H9 (cell line): ENCODE measurements at regions not wholly inside any gene's neighbourhood (a gene's known extent, or its start where the extent isn't known, plus 50 kb on each side); places are given as distances from the start of the nearest gene placed in this dataset.

Experiments
- DNase-seq: peaks from one replicate; pipeline ENCODE4 v3.0.0-alpha.2; 2017
- H2AFZ ChIP-seq: one replicate; pipeline ENCODE4 v1.6.1; 2013; ENCODE audit warnings: mild to moderate bottlenecking, low read length, control low read depth, moderate library complexity
- H2AK5ac ChIP-seq: 2 replicates; pipeline ENCODE4 v1.6.1; 2013; ENCODE audit warnings: low read length, control low read depth, mixed read lengths; ENCODE audit not compliant: insufficient read length
- H2BK120ac ChIP-seq: one replicate; pipeline ENCODE4 v1.6.1; 2013; ENCODE audit warnings: low read depth, mild to moderate bottlenecking, low read length, control low read depth, inconsistent platforms; ENCODE audit not compliant: poor library complexity, severe bottlenecking
- H2BK12ac ChIP-seq: 2 replicates; pipeline ENCODE4 v1.6.1; 2013; ENCODE audit warnings: low read length, control low read depth, mixed read lengths, low read depth; ENCODE audit not compliant: insufficient read length
- H2BK15ac ChIP-seq: 2 replicates; pipeline ENCODE4 v1.6.1; 2013; ENCODE audit warnings: low read depth, low read length, control low read depth
- H2BK20ac ChIP-seq: one replicate; pipeline ENCODE4 v1.6.1; 2013; ENCODE audit warnings: low read depth, mild to moderate bottlenecking, low read length, control low read depth, inconsistent platforms; ENCODE audit not compliant: poor library complexity, severe bottlenecking
- H2BK5ac ChIP-seq: 2 replicates; pipeline ENCODE4 v1.6.1; 2013; ENCODE audit warnings: low read length, control low read depth, mixed read lengths; ENCODE audit not compliant: insufficient read length
- H3K14ac ChIP-seq: 2 replicates; pipeline ENCODE4 v1.6.1; 2013; ENCODE audit warnings: low read length, control low read depth; ENCODE audit not compliant: insufficient read depth
- H3K18ac ChIP-seq: 2 replicates; pipeline ENCODE4 v1.6.1; 2013; ENCODE audit warnings: low read depth, mild to moderate bottlenecking, mixed read lengths, low read length, control low read depth; ENCODE audit not compliant: insufficient read length
- H3K23ac ChIP-seq: 2 replicates; pipeline ENCODE4 v1.6.1; 2013; ENCODE audit warnings: low read length, control low read depth, mixed read lengths, low read depth; ENCODE audit not compliant: insufficient read length
- H3K23me2 ChIP-seq: 2 replicates; pipeline ENCODE4 v1.6.1; 2013; ENCODE audit warnings: low read depth, mild to moderate bottlenecking, mixed read lengths, low read length, control low read depth; ENCODE audit not compliant: insufficient read length, poor library complexity, severe bottlenecking
- H3K27ac ChIP-seq: 2 replicates; pipeline ENCODE4 v1.5.1; 2013; ENCODE audit warnings: low read length, control low read depth, mixed read lengths, low read depth; ENCODE audit not compliant: insufficient read length
- H3K27me3 ChIP-seq: 2 replicates; pipeline ENCODE4 v1.6.1; 2013; ENCODE audit warnings: low read length, control low read depth, inconsistent platforms; ENCODE audit not compliant: insufficient read depth
- H3K4ac ChIP-seq: 2 replicates; pipeline ENCODE4 v1.6.1; 2013; ENCODE audit warnings: low read depth, mild to moderate bottlenecking, control low read depth, inconsistent platforms, low read length, moderate library complexity
- H3K4me1 ChIP-seq: 2 replicates; pipeline ENCODE4 v1.6.1; 2013; ENCODE audit warnings: low read length, control low read depth, inconsistent platforms; ENCODE audit not compliant: insufficient read depth
- H3K4me2 ChIP-seq: 2 replicates; pipeline ENCODE4 v1.6.1; 2013; ENCODE audit warnings: low read length, control low read depth, mixed read lengths; ENCODE audit not compliant: insufficient read length, insufficient read depth
- H3K56ac ChIP-seq: 2 replicates; pipeline ENCODE4 v1.6.1; 2013; ENCODE audit warnings: low read depth, mild to moderate bottlenecking, mixed read lengths, low read length, control low read depth; ENCODE audit not compliant: insufficient read length
- H3K79me1 ChIP-seq: 2 replicates; pipeline ENCODE4 v1.6.1; 2013; ENCODE audit warnings: low read depth, mild to moderate bottlenecking, moderate library complexity, low read length, control low read depth, inconsistent platforms; ENCODE audit not compliant: insufficient read depth, poor library complexity, severe bottlenecking
- H3K79me2 ChIP-seq: 2 replicates; pipeline ENCODE4 v1.6.1; 2013; ENCODE audit warnings: low read length, control low read depth, inconsistent platforms; ENCODE audit not compliant: insufficient read depth
- H3K9ac ChIP-seq: 2 replicates; pipeline ENCODE4 v1.6.1; 2013; ENCODE audit warnings: low read length, control low read depth, mixed read lengths; ENCODE audit not compliant: insufficient read length; ENCODE audit errors: extremely low read depth
- H3K9me3 ChIP-seq: one replicate; pipeline ENCODE4 v1.6.1; 2013; ENCODE audit warnings: low read depth, low read length, inconsistent platforms; ENCODE audit not compliant: control insufficient read depth
- H3T11ph ChIP-seq: one replicate; pipeline ENCODE4 v1.6.1; 2013; ENCODE audit warnings: mild to moderate bottlenecking, low read length, control low read depth, inconsistent platforms
- H4K20me1 ChIP-seq: one replicate; pipeline ENCODE4 v1.6.1; 2013; ENCODE audit not compliant: control insufficient read depth, insufficient read length, insufficient read depth
- H4K5ac ChIP-seq: 2 replicates; pipeline ENCODE4 v1.6.1; 2013; ENCODE audit warnings: low read depth, mild to moderate bottlenecking, mixed read lengths, low read length, control low read depth; ENCODE audit not compliant: insufficient read length
- H4K8ac ChIP-seq: replicated peaks from 2 replicates; pipeline ENCODE4 v1.6.1; 2013; ENCODE audit warnings: low read length, control low read depth, mixed read lengths, low read depth; ENCODE audit not compliant: insufficient read length
- H4K91ac ChIP-seq: 2 replicates; pipeline ENCODE4 v1.6.1; 2013; ENCODE audit warnings: low read depth, mild to moderate bottlenecking, moderate library complexity, mixed read lengths, low read length, control low read depth; ENCODE audit not compliant: insufficient read length
- H3K27ac Mint-ChIP-seq, 3 experiments: 2 replicates in 2 of 3; 3 replicates in 1 of 3; pipeline ENCODE4 v1.8.0; 2020 to 2021; ENCODE audit warnings: mixed read lengths in 3 of 3, mild to moderate bottlenecking in 1 of 3, moderate library complexity in 1 of 3
- H3K27me3 Mint-ChIP-seq: 2 replicates; pipeline ENCODE4 v1.8.0; 2021; ENCODE audit warnings: low read depth, mild to moderate bottlenecking, moderate library complexity, mixed read lengths
- H3K36me3 Mint-ChIP-seq, 3 experiments: 2 replicates in 2 of 3; 3 replicates in 1 of 3; pipeline ENCODE4 v1.8.0; 2020 to 2021; ENCODE audit warnings: low read depth in 3 of 3, mixed read lengths in 3 of 3; ENCODE audit not compliant: insufficient read depth in 1 of 3
- H3K4me1 Mint-ChIP-seq, 2 experiments: 2 replicates each; pipeline ENCODE4 v1.8.0; 2020; ENCODE audit warnings: mixed read lengths in 2 of 2
- H3K4me3 Mint-ChIP-seq, 2 experiments: 2 replicates in 1 of 2; 3 replicates in 1 of 2; pipeline ENCODE4 v1.8.0; 2020 to 2021; ENCODE audit warnings: mild to moderate bottlenecking in 2 of 2, mixed read lengths in 2 of 2, moderate library complexity in 1 of 2
- H3K9me3 Mint-ChIP-seq, 2 experiments: 2 replicates in 1 of 2; 3 replicates in 1 of 2; pipeline ENCODE4 v1.8.0; 2020; ENCODE audit warnings: mild to moderate bottlenecking in 2 of 2, mixed read lengths in 2 of 2, moderate library complexity in 1 of 2
- CTCF ChIP-seq: fragments of 200-600 bp; sonication (generic); conservative IDR thresholded peaks from 3 replicates; pipeline ENCODE4 v1.8.0; 2021; ENCODE audit warnings: antibody characterized with exemption, mild to moderate bottlenecking
- WGBS: extraction: QIAGEN DNeasy Blood & Tissue Kit; methylation state at CpG from one replicate; pipeline ENCODE4 v1.1.7; 2013; ENCODE audit warnings: missing lambda C conversion rate, low lambda C conversion rate, mixed read lengths; ENCODE audit not compliant: insufficient read length; ENCODE audit errors: extremely low coverage; 5-methylcytosine and 5-hydroxymethylcytosine counted together

GRCh38 chr5:3019045-3019444 is 267.6 kb upstream of the IRX2 start:
- Histone ChIP-seq H3K27me3 (no peaks in the 10 kb centered on the region), H3K79me2 (no peaks in the 10 kb centered on the region), H3K79me1 (no peaks in the 10 kb centered on the region), H3K4ac (no peak overlapping the region), H4K8ac (no peak overlapping the region), H2AK5ac (no peak overlapping the region), H3K27ac (no peak overlapping the region), H4K20me1 (no peaks in the 10 kb centered on the region), H2BK12ac (no peak overlapping the region), H2BK20ac (no peak overlapping the region), H2AFZ (no peak overlapping the region), H2BK5ac (no peak overlapping the region), H2BK120ac (no peak overlapping the region), H3K4me1 (no peaks in the 10 kb centered on the region), H3T11ph (no peak overlapping the region), H3K9me3 (no peaks in the 10 kb centered on the region), H2BK15ac (no peak overlapping the region), H3K56ac (no peak overlapping the region), H3K14ac (no peak overlapping the region), H3K18ac (no peak overlapping the region), H4K5ac (no peak overlapping the region), H3K4me2 (no peak overlapping the region), H4K91ac (no peak overlapping the region), H3K23me2 (no peaks in the 10 kb centered on the region), H3K23ac (no peak overlapping the region), H3K9ac (no peak overlapping the region)
- Mint-ChIP-seq H3K27ac (no peak overlapping the region), H3K4me1 (peaks cover 8 to 10% of the 10 kb centered on the region in 2 experiments), H3K36me3 (no peaks in the 10 kb centered on the region), H3K27me3 (no peaks in the 10 kb centered on the region; the same call in 1 of the 2 replicates), H3K9me3 (no peaks in the 10 kb centered on the region), H3K4me3 (no peak overlapping the region)
- WGBS, result no CpG with 5 or more reads among the region's 3 CpGs
- no peak for DNase-seq
- no peak for TF ChIP-seq CTCF
